ENCODE measurements at regions not wholly inside any gene's neighbourhood (a gene's known extent, or its start where the extent isn't known, plus 50 kb on each side); places are given as distances from the start of the nearest gene placed in this dataset.

- TF ChIP-seq CTCF (IDR thresholded peaks at IDR 0.05) (no peak), POLR2A (IDR thresholded peaks at IDR 0.05) (no peak), POLR2AphosphoS5 (IDR thresholded peaks at IDR 0.05) (no peak), EP300 (IDR thresholded peaks at IDR 0.05) (no peak)
Observed at GRCh38 chr2:41902897-41903296, 144.9 kb upstream of the PKDCC start.
